ENCODE measurements at regions not wholly inside any gene's neighbourhood (a gene's known extent, or its start where the extent isn't known, plus 50 kb on each side); places are given as distances from the start of the nearest gene placed in this dataset.

- no peak for TF ChIP-seq RAD21 (IDR thresholded peaks at IDR 0.05 in 1 of 2, conservative IDR thresholded peaks at IDR 0.05 in 1 of 2; ENCODE audit: low read depth in 2 of 2, low read length in 2 of 2)
- TF ChIP-seq CTCF (IDR thresholded peaks at IDR 0.05; ENCODE audit: control extremely low read depth in 1 of 3, insufficient read depth in 1 of 3, low read depth in 1 of 3, low read length in 3 of 3), result no peak
- TF ChIP-seq GABPA (IDR thresholded peaks at IDR 0.05; ENCODE audit: borderline replicate concordance, insufficient read depth, low read length), result no peak
- TF ChIP-seq SP1 (IDR thresholded peaks at IDR 0.05; ENCODE audit: low read depth, low read length), result no peak
- no peak for TF ChIP-seq ATF3 (IDR thresholded peaks at IDR 0.05; ENCODE audit: insufficient read depth, low read depth, low read length)
- no peak for TF ChIP-seq ZNF274 (IDR thresholded peaks at IDR 0.05; ENCODE audit: borderline replicate concordance, extremely low read depth, low read length)
- no peak for TF ChIP-seq POLR2A (IDR thresholded peaks at IDR 0.05; ENCODE audit: control extremely low read depth in 1 of 2, low read depth in 2 of 2, low read length in 2 of 2)
- TF ChIP-seq SAP30 (IDR thresholded peaks at IDR 0.05; ENCODE audit: insufficient read depth, insufficient replicate concordance, low read length), result no peak
- no peak for TF ChIP-seq SIN3A (conservative IDR thresholded peaks at IDR 0.05 in 1 of 2, IDR thresholded peaks at IDR 0.05 in 1 of 2; ENCODE audit: low read depth in 1 of 2, low read length in 2 of 2)
Observed at GRCh38 chr21:31505975-31506374, 153.5 kb upstream of the SOD1 start.
